COLO829 (cell line): ENCODE measurements at regions not wholly inside any gene's neighbourhood (a gene's known extent, or its start where the extent isn't known, plus 50 kb on each side); places are given as distances from the start of the nearest gene placed in this dataset.
"Not testable (repeated sequence)": the region's sequence is repeated elsewhere in the genome, so short reads cannot be mapped to it uniquely, and the experiment has no call there.

Experiments
- DNase-seq: peaks from one replicate; pipeline ENCODE4 v3.0.0; 2012; ENCODE audit warnings: low spot score

GRCh38 chr12:67042697-67043131 is 226.4 kb upstream of the CAND1 start:
- DNase-seq, result peak; percentile 69

GRCh38 chr12:67043771-67044170 is 225.4 kb upstream of the CAND1 start:
- DNase-seq, result no peak

GRCh38 chr12:67045650-67046049 is 223.5 kb upstream of the CAND1 start:
- no peak for DNase-seq

GRCh38 chr12:67046062-67046461 is 223.1 kb upstream of the CAND1 start:
- no peak for DNase-seq

GRCh38 chr12:67047634-67048033 is 221.5 kb upstream of the CAND1 start:
- DNase-seq, result no peak

- DNase-seq, result no peak
These were observed 220.8 kb upstream of the CAND1 start for GRCh38 chr12:67048371-67048770.

GRCh38 chr12:67049199-67049598 is 220.0 kb upstream of the CAND1 start:
- DNase-seq, result not testable (repeated sequence)

- no peak for DNase-seq
These were observed 216.2 kb upstream of the CAND1 start for GRCh38 chr12:67052981-67053380.

- DNase-seq, result no peak
These were observed 212.8 kb upstream of the CAND1 start for GRCh38 chr12:67056329-67056728.

GRCh38 chr12:67057072-67057471 is 212.1 kb upstream of the CAND1 start:
- no peak for DNase-seq

GRCh38 chr12:67062193-67062592 is 207.0 kb upstream of the CAND1 start:
- no peak for DNase-seq

- no peak for DNase-seq
These were observed 201.5 kb upstream of the CAND1 start for GRCh38 chr12:67067453-67068203.

- DNase-seq, result no peak
These were observed 200.9 kb upstream of the CAND1 start for GRCh38 chr12:67068204-67068731.

- DNase-seq, result peak; percentile 5
These were observed 200.3 kb upstream of the CAND1 start for GRCh38 chr12:67068761-67069450.

- no peak for DNase-seq
These were observed 199.5 kb upstream of the CAND1 start for GRCh38 chr12:67069451-67070306.

GRCh38 chr12:67070307-67070600 is 198.9 kb upstream of the CAND1 start:
- no peak for DNase-seq

GRCh38 chr12:67070604-67071003 is 198.6 kb upstream of the CAND1 start:
- DNase-seq, result no peak

- not testable (repeated sequence) for DNase-seq
These were observed 196.9 kb upstream of the CAND1 start for GRCh38 chr12:67072281-67072680.

GRCh38 chr12:67073336-67073735 is 195.8 kb upstream of the CAND1 start:
- DNase-seq, result no peak

- DNase-seq, result no peak
These were observed 195.1 kb upstream of the CAND1 start for GRCh38 chr12:67074072-67074471.

- DNase-seq, result peak; percentile 41
These were observed 191.5 kb upstream of the CAND1 start for GRCh38 chr12:67077617-67078016.

- no peak for DNase-seq
These were observed 190.2 kb upstream of the CAND1 start for GRCh38 chr12:67078957-67079356.

- DNase-seq, result no peak
These were observed 188.5 kb upstream of the CAND1 start for GRCh38 chr12:67080637-67081036.
